Testis (tissue), 2 donors: ENCODE measurements at regions not wholly inside any gene's neighbourhood (a gene's known extent, or its start where the extent isn't known, plus 50 kb on each side); places are given as distances from the start of the nearest gene placed in this dataset.
A peak's percentile ranks its signal among the peaks of the same experiment; 100 is the strongest.

Experiments used
- DNase-seq: peaks from one replicate; pipeline ENCODE4 v3.0.0-alpha.2; 2019
- H3K27ac ChIP-seq, 2 donors: fragments of 200-600 bp; sonication (generic); one replicate each; pipeline ENCODE4 v1.5.1; 2019
- H3K27me3 ChIP-seq: fragments of 200-600 bp; sonication (generic); one replicate; pipeline ENCODE4 v1.5.1; 2019
- H3K36me3 ChIP-seq: fragments of 200-600 bp; sonication (generic); one replicate; pipeline ENCODE4 v1.5.1; 2017; ENCODE audit warnings: low read depth; ENCODE audit errors: missing control alignments
- H3K4me1 ChIP-seq: fragments of 200-600 bp; sonication (generic); one replicate; pipeline ENCODE4 v1.5.1; 2019
- H3K4me3 ChIP-seq, 2 donors: fragments of 200-600 bp; sonication (generic); one replicate each; pipeline ENCODE4 v1.5.1; 2017 to 2019
- H3K9me3 ChIP-seq: fragments of 200-600 bp; sonication (generic); one replicate; pipeline ENCODE4 v1.5.1; 2017
- POLR2A ChIP-seq: fragments of 450-650 bp; IDR thresholded peaks from one replicate; pipeline ENCODE4 v1.6.1; 2017; ENCODE audit warnings: antibody characterized with exemption, mild to moderate bottlenecking, moderate library complexity
- WGBS, 2 donors: methylation state at CpG; one replicate each; pipeline ENCODE4 v1.1.5; 2018; 5-methylcytosine and 5-hydroxymethylcytosine counted together
- intact Hi-C: fragments of 100-400 bp; cut with DNase I; formaldehyde crosslinking; loops from one replicate; pipeline ENCODE4 v1.15.1; 2023; ENCODE audit warnings: low total_unique reads
- TF ChIP-seq, protein P1 (sequence below), 3 experiments: fragments of 450-650 bp in 2 of 3; fragments of 200-600 bp in 1 of 3; sonication (generic) in 1 of 3; IDR thresholded peaks; one replicate each; pipeline ENCODE4 v1.5.1; 2016 to 2019; ENCODE audit warnings: antibody characterized with exemption in 3 of 3, mild to moderate bottlenecking in 2 of 3, moderate library complexity in 1 of 3

DNA sequence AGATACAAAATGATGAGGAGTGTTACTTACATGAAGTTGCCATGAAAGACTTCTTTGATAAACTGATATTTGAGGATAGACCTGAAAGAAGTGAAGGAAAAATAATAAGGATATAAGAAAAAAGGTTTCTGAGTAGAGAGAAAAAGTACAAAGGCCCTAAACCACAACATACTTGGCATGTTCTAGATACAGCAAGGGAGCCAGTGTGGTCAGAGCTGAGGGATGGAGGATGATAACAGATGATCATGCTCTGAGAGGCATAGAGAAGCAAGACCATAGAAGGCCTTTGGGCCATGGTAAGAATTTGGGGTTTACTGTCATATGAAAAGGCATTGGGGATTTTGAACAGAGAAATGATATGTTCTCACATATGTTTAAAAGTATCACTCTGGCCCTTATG lies 424.1 kb upstream of the CHST9 start:
- Histone ChIP-seq H3K36me3 (no peaks in the 10 kb centered on the region), H3K9me3 (no peaks in the 10 kb centered on the region), H3K27me3 (no peaks in the 10 kb centered on the region), H3K4me1 (no peaks in the 10 kb centered on the region), H3K4me3 (no peak overlapping the region), H3K27ac (no peak overlapping the region)
- intact Hi-C loops, result no loop called here
- TF ChIP-seq, protein P1, sequence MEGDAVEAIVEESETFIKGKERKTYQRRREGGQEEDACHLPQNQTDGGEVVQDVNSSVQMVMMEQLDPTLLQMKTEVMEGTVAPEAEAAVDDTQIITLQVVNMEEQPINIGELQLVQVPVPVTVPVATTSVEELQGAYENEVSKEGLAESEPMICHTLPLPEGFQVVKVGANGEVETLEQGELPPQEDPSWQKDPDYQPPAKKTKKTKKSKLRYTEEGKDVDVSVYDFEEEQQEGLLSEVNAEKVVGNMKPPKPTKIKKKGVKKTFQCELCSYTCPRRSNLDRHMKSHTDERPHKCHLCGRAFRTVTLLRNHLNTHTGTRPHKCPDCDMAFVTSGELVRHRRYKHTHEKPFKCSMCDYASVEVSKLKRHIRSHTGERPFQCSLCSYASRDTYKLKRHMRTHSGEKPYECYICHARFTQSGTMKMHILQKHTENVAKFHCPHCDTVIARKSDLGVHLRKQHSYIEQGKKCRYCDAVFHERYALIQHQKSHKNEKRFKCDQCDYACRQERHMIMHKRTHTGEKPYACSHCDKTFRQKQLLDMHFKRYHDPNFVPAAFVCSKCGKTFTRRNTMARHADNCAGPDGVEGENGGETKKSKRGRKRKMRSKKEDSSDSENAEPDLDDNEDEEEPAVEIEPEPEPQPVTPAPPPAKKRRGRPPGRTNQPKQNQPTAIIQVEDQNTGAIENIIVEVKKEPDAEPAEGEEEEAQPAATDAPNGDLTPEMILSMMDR (IDR thresholded peaks at IDR 0.05), result no peak
- no peak for TF ChIP-seq POLR2A
- no peak for DNase-seq

DNA sequence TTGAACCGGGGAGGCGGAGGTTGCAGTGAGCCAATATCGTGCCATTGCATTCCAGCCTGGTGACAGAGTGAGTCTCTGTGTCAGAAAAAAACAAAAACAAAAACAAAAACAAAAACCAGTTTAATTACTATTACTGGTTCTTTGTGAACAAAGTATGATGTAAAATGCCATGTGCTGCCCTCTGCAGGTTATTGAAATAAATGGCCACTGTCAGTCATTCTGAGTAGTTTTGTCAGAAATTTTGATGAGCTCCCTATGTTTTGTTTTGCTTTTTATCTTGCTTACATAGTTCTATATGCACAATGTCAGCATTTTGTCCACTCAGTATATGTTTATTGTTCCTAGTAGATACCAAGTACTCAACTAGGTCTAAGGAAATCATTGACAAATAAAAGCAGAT lies 423.6 kb upstream of the CHST9 start:
- DNase-seq, result no peak
- Histone ChIP-seq H3K4me3 (no peak overlapping the region), H3K27me3 (no peaks in the 10 kb centered on the region), H3K4me1 (no peaks in the 10 kb centered on the region), H3K36me3 (no peaks in the 10 kb centered on the region), H3K9me3 (no peaks in the 10 kb centered on the region), H3K27ac (no peak overlapping the region)
- 92 to 95% methylated on average over 3 of the region's 3 CpGs for WGBS, 2 donors
- intact Hi-C loops, result no loop called here
- TF ChIP-seq, protein P1 (IDR thresholded peaks at IDR 0.05), result peak in 1 of 3 experiments; percentile 24
- TF ChIP-seq POLR2A, result no peak

DNA sequence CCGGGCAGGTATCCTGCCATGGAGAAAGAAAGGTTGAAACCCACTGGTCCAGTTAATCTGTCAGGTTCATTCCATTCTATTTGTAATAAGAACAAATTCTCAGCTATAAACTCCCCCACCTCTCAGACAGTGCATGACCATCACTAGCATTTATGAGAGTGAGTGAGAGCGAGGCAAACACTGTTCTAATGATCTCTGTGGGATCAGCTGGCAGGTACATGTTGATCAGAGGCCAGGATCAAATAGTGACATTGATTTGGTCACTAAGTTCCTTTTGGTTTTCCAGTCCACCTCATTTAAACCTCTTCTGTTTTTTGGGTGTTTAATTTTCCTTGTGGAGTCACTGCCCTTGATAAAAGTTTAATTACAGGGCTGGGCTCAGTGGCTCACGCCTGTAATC lies 423.1 kb upstream of the CHST9 start:
- intact Hi-C loops, result no loop called here
- no peak overlapping the region for H3K4me3 ChIP-seq
- no peaks in the 10 kb centered on the region for H3K9me3 ChIP-seq
- WGBS, 2 donors, result 90 to 96% methylated on average over 3 of the region's 3 CpGs
- TF ChIP-seq, protein P1 (IDR thresholded peaks at IDR 0.05), result no peak
- TF ChIP-seq POLR2A, result no peak
- H3K27me3 ChIP-seq, result no peaks in the 10 kb centered on the region
- no peak for DNase-seq
- no peaks in the 10 kb centered on the region for H3K4me1 ChIP-seq
- no peaks in the 10 kb centered on the region for H3K36me3 ChIP-seq
- no peak overlapping the region for H3K27ac ChIP-seq

DNA sequence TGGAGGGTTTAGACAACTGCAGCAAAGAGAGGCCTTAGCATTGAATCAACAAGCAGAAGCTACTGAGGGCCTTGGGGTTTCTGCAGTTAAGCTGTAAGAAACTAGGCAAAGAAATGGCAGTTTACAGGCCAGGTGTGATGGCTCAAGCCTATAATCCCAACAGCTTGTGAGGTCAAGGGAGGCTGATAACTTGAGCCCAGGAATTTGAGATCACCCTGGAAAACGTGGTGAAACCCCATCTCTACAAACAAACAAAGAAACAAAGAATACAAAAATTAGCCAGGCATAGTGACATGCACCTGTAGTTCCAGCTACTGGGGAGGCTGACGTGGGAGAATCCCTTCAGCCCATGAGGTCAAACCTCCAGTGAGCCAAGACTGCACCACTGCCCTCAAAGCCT lies 421.6 kb upstream of the CHST9 start:
- TF ChIP-seq POLR2A, result no peak
- TF ChIP-seq, protein P1 (IDR thresholded peaks at IDR 0.05), result no peak
- Histone ChIP-seq H3K36me3 (no peaks in the 10 kb centered on the region), H3K27me3 (no peaks in the 10 kb centered on the region), H3K27ac (no peak overlapping the region), H3K4me1 (no peaks in the 10 kb centered on the region), H3K4me3 (no peak overlapping the region), H3K9me3 (no peaks in the 10 kb centered on the region)
- intact Hi-C loops, result no loop called here
- WGBS, 2 donors, result 50 to 66% methylated on average over 2 of the region's 2 CpGs
- no peak for DNase-seq

DNA sequence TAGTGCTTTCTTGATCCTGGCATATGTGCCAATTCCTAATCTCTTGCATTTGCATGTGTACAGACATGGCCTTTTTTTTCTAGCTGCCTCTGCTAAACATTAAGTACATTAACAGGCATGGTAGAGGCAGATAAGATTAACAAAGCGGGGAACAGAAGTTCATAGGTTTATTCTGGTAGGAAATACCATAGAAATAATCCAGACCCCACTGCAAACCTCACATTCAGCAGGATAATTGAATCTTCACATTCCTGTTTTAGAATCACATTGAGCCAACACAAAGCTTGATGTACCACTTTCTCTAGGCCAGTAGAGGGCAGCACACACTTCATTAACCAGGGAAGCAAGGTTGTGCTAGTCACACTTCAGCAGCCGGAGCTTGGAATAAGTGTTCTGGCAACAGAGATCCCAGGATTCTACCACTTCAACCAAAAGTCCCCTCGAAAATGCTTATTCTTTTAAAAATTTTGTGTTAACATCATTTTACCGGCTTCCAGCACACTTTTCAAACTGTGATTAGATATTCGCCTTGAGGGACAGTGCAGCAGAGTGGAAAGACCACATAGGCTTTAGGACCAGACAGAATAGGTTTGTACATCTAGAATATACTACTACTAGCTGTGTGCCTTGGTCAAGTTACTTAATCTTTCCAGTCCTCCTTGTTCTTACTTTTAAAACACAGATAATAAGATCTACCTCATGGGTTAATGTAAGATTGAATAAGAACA lies 420.2 kb upstream of the CHST9 start:
- Histone ChIP-seq H3K4me1 (no peaks in the 10 kb centered on the region), H3K27me3 (no peaks in the 10 kb centered on the region), H3K9me3 (no peaks in the 10 kb centered on the region), H3K36me3 (no peaks in the 10 kb centered on the region), H3K27ac (no peak overlapping the region), H3K4me3 (no peak overlapping the region)
- TF ChIP-seq POLR2A, result no peak
- TF ChIP-seq, protein P1 (IDR thresholded peaks at IDR 0.05), result peak; percentile 63 to 83 (median 70)
- DNase-seq, result peak; percentile 79
- 28 to 32% methylated on average over 5 of the region's 5 CpGs for WGBS, 2 donors
- intact Hi-C loops, result no loop called here
